Activated T-helper 2 cell treated with anti-CD3 and anti-CD28 coated beads, Interferon-gamma antibody, Interleukin-2, Interleukin-4, amounts not matched to agents 10 μg/mL and 5 μg/mL and 100 μg/mL, durations not matched to agents 14 hours and 24 hours and 36 hours (primary cell): ENCODE measurements at regions not wholly inside any gene's neighbourhood (a gene's known extent, or its start where the extent isn't known, plus 50 kb on each side); places are given as distances from the start of the nearest gene placed in this dataset.
"Not testable (repeated sequence)": the region's sequence is repeated elsewhere in the genome, so short reads cannot be mapped to it uniquely, and the experiment has no call there.

Experiments used
- DNase-seq: peaks from one replicate; pipeline ENCODE4 v3.0.0; 2021; ENCODE audit warnings: low spot score
- H3K27ac Mint-ChIP-seq: one replicate; pipeline ENCODE4 v1.8.0; 2021; ENCODE audit warnings: mixed read lengths
- H3K27me3 Mint-ChIP-seq: one replicate; pipeline ENCODE4 v1.8.0; 2021; ENCODE audit warnings: low read depth, mixed read lengths
- H3K36me3 Mint-ChIP-seq: one replicate; pipeline ENCODE4 v1.8.0; 2021; ENCODE audit warnings: low read depth, mixed read lengths
- H3K4me1 Mint-ChIP-seq: one replicate; pipeline ENCODE4 v1.8.0; 2021; ENCODE audit warnings: low read depth, mixed read lengths
- H3K4me3 Mint-ChIP-seq: one replicate; pipeline ENCODE4 v1.8.0; 2021; ENCODE audit warnings: low read depth, mild to moderate bottlenecking, moderate library complexity, mixed read lengths
- H3K9me3 Mint-ChIP-seq: one replicate; pipeline ENCODE4 v1.8.0; 2021; ENCODE audit warnings: mixed read lengths
- intact Hi-C: fragments of 100-400 bp; cut with micrococcal nuclease; formaldehyde crosslinking; loops from one replicate; pipeline ENCODE4 v1.15.1; 2023

DNA sequence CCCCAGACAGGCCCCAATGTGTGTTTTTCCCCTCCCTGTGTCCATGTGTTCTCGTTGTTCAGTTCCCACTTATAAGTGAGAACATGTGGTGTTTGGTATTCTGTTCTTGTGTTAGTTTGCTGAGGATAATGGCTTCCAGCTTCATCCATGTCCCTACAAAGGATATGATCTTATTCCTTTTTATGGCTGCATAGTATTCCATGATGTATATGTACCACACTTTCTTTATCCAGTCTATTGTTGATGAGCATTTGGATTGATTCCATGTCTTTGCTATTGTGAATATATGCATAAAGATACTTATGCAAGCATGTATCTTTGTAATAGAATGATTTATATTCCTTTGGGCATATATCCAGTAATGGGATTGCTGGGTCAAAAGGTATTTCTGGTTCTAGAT is 125.3 kb downstream of the GATA3 start:
- H3K4me3 Mint-ChIP-seq, H3K36me3 Mint-ChIP-seq, H3K27me3 Mint-ChIP-seq, H3K9me3 Mint-ChIP-seq, H3K27ac Mint-ChIP-seq, DNase-seq: not testable (repeated sequence)
- H3K4me1 Mint-ChIP-seq = peaks cover 15% of the 10 kb centered on the region
- intact Hi-C loops = loop anchor here (5.0 kb wide), 2 partner anchors 47 to 48 kb away; no protein-coding TSS in a partner anchor

DNA sequence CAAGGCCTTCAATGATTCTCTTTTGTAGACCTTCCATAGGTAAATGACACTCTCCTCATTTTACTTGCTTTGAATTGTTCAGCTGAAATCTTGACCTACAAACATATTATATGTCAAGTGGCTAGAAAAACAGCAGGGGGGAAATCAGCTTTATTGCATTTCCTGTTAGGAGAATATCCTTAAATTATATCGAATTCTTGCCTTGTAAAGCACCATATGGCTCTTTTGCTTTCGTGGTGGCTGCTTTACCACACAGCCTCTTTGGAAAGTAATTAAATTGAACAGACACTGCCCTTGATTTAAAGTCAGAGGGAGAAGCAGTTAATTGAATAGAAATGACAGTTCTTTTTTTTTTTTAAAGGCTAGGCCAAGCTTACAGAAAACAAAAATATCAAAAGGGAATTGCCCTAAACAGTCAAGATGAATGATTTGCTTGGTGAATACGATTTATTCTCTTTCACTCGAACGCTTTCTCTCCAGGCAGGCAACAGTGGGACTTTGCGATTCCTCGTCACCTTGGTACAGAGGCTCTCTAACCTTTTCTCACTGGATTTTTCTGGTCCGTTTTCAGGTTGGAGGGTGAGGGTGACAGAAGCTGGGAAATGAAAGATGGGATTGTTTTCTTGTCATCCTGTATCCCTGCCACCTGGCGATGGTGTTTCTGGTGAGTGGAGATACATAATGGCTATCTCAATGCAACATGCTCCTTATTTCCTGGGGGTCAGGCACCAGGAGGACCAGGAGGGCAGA is 126.0 kb downstream of the GATA3 start:
- no peak for DNase-seq
- peaks cover 8% of the 10 kb centered on the region for H3K9me3 Mint-ChIP-seq
- no peak overlapping the region for H3K27ac Mint-ChIP-seq
- H3K36me3 Mint-ChIP-seq = peaks cover 3% of the 10 kb centered on the region
- intact Hi-C loops = loop anchor here (5.0 kb wide), 2 partner anchors 47 to 48 kb away; no protein-coding TSS in a partner anchor
- H3K4me3 Mint-ChIP-seq = no peak overlapping the region
- H3K4me1 Mint-ChIP-seq = peaks cover 15% of the 10 kb centered on the region
- no peaks in the 10 kb centered on the region for H3K27me3 Mint-ChIP-seq

DNA sequence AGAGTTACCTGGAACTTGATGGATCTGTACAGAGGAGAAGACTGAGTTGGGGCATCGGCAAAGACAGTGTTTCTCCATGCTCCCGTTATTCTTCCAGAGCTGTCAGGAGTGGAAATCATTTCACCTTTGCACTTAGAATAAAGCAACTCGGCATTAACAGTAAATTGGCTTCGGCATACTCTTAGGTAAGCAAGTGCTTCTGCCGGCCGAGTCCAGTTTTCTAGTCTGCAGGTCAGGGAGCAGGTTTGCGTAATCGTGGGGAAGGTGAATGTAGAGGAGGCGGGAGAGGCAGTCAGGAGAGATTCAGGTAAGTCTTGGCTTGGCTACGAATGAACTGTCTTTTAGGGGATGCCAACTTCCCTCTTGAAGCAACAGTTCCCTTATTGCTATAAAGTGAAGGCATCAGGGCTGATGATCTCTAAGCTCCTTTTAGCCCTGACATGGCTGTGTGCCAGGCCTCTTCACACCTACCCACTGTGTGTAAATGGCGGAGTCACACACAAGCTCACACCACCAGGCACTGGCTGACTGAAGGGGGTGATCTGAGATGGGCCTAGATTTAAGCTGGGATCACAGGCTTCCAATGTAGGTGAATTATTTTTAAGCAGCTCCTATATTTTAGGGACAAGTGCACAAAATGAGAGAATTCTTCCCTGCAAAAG is 127.1 kb downstream of the GATA3 start:
- Mint-ChIP-seq H3K4me3 (no peak overlapping the region), H3K4me1 (peaks cover 15% of the 10 kb centered on the region), H3K9me3 (peaks cover 8% of the 10 kb centered on the region), H3K27me3 (no peaks in the 10 kb centered on the region), H3K27ac (no peak overlapping the region), H3K36me3 (peaks cover 3% of the 10 kb centered on the region)
- intact Hi-C loops = loop anchor here (5.0 kb wide), 2 partner anchors 46 to 49 kb away; no protein-coding TSS in a partner anchor
- no peak for DNase-seq

DNA sequence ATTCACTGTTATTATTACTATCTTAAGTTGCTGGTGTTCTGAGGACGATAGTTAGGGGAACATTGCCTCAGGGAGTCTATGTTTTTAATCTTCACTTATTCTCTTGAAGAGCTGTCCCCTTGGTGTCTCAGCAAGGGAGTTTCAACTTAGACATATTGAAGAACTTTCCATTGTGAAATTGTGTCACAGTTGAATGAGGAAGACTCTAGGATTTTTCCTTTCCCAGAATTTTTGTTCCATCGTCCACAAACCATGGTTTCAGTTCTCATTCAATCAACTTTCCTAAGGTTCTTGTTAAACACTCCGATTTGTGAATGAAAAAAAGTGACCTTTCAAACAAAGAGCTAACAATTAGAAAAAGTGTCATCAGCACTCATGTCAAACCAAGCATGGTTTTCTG is 128.3 kb downstream of the GATA3 start:
- H3K36me3 Mint-ChIP-seq = peaks cover under 1% of the 10 kb centered on the region
- no peaks in the 10 kb centered on the region for H3K27me3 Mint-ChIP-seq
- no peak for DNase-seq
- H3K4me1 Mint-ChIP-seq = peaks cover 15% of the 10 kb centered on the region
- H3K27ac Mint-ChIP-seq = no peak overlapping the region
- peaks cover 5% of the 10 kb centered on the region for H3K9me3 Mint-ChIP-seq
- intact Hi-C loops = loop anchor here (5.0 kb wide), 2 partner anchors 44 to 51 kb away; no protein-coding TSS in a partner anchor
- H3K4me3 Mint-ChIP-seq = no peak overlapping the region

DNA sequence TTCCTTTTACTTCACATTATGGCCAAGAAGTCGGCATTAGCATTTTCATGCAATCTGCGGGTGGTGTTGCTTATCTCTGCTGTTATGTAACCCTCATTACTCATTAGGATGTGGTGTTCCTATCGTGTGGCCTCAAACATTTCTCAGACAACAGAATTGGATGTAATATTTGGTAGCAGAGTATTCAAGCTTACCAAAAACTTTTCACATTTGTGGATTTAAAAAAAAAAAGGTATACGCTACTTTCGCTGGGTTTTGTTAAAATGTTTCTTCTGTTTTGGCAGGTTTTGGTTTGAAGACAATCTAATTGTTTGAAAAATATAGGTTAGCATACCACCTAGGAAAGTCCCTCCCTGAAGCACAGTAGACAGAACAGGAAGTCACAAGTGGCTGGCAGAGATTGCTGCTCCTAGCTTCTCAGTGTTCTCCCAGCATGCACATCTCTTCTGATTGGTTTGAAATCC is 128.8 kb downstream of the GATA3 start:
- Mint-ChIP-seq H3K4me3 (no peak overlapping the region), H3K36me3 (peaks cover 2% of the 10 kb centered on the region), H3K27me3 (no peaks in the 10 kb centered on the region), H3K4me1 (peaks cover 15% of the 10 kb centered on the region), H3K9me3 (peaks cover 8% of the 10 kb centered on the region), H3K27ac (no peak overlapping the region)
- no peak for DNase-seq
- intact Hi-C loops = loop anchor here (5.0 kb wide), 2 partner anchors 44 to 51 kb away; no protein-coding TSS in a partner anchor

DNA sequence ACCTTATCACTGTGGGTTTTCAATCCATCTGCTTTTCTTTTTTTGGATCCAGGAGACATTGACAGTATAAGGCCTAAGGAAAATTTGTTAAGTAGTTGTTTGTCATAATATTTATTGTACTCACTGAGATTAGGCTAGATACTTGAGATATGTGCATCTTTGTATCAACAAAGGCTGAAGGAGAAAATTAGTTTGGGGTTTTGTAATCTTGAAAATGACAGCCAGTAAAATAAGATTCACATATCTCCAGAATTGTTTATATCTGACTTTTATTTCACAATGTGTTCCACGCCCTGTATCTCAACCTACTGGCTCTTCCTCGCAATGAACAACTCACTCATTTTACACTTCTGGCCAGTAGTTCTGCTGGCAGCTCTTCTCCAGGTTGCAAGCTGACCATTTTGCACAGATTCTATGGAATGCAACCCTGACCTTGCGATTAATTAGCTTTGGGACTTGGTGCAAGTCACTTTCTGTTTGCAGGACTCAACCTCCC is 132.7 kb downstream of the GATA3 start:
- DNase-seq = no peak
- intact Hi-C loops = no loop called here
- no peaks in the 10 kb centered on the region for H3K27me3 Mint-ChIP-seq
- peaks cover 5% of the 10 kb centered on the region for H3K9me3 Mint-ChIP-seq
- no peak overlapping the region for H3K4me3 Mint-ChIP-seq
- H3K36me3 Mint-ChIP-seq = peaks cover 7% of the 10 kb centered on the region
- no peak overlapping the region for H3K27ac Mint-ChIP-seq
- H3K4me1 Mint-ChIP-seq = peaks cover 25% of the 10 kb centered on the region

DNA sequence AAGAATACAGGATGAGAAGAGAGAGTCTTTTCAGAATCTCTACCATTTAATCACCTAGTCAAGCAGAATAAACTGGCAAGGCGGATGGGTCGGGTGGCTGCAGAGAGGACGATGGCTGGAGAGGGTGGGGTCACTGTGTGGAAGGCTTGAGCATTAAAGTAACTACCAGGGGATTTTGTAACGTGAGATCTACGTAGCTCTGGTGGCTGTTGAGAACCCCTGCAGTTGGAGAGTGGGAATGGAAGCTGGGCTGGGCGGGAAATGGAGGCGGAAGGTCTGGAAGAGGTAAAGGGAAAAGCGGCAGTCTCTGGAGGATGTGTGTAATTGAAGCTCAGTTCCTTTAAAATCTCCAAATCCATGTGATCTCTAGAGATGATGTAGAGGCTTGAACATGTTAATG is 135.0 kb downstream of the GATA3 start:
- intact Hi-C loops = no loop called here
- no peak overlapping the region for H3K27ac Mint-ChIP-seq

DNA sequence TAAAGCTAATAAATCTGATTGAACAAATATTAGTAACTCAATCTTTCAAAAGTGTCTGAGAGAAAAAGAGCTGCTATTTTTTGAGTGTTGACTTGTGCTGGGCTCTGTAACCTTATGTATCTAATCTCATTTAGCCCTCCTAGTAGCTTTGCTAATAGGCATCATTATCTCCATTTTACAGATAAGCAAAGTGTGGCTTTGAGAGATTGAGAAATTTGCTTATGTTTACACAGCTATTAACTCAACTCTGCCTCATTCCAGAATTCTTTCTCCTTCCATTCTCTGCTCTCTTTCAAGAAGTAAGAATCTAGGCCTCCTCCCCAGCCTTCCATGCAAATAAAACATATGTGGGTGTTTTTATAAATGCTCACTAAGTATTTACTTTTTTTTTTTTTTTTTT is 137.8 kb downstream of the GATA3 start:
- H3K27ac Mint-ChIP-seq = no peak overlapping the region
- intact Hi-C loops = no loop called here
- H3K27me3 Mint-ChIP-seq = no peaks in the 10 kb centered on the region

More for the DNA sequence above, 135.0 kb downstream of the GATA3 start:
- Mint-ChIP-seq H3K36me3 (peaks cover 7% of the 10 kb centered on the region), H3K27me3 (no peaks in the 10 kb centered on the region), H3K9me3 (peaks cover 5% of the 10 kb centered on the region), H3K4me3 (no peak overlapping the region), H3K4me1 (peaks cover 10% of the 10 kb centered on the region)
- no peak for DNase-seq

DNA sequence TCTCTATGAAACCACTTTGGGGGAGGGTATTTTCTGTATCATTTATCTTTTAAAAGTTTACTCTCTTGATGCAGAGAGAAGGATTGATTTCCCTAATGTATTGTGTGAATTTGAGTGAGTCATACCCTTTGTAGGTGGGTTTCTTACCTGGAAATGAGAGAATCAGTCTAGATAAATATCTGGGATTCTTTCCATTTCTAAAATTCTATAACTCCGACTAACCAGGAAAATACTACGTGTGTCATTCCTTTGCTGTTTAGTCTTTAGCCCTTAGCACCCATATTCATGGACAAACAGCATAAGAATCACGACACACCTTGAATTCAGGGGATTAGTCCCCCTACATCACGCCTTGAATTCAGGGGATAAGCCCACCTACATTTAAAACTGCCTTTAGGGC is 139.1 kb downstream of the GATA3 start:
- no peak overlapping the region for H3K27ac Mint-ChIP-seq
- DNase-seq = no peak
- H3K9me3 Mint-ChIP-seq = no peaks in the 10 kb centered on the region
- peaks cover 4% of the 10 kb centered on the region for H3K36me3 Mint-ChIP-seq
- H3K4me3 Mint-ChIP-seq = no peak overlapping the region
- H3K4me1 Mint-ChIP-seq = peaks cover 12% of the 10 kb centered on the region
- intact Hi-C loops = no loop called here
- no peaks in the 10 kb centered on the region for H3K27me3 Mint-ChIP-seq

More for the DNA sequence above, 137.8 kb downstream of the GATA3 start:
- Mint-ChIP-seq H3K4me1 (peaks cover 12% of the 10 kb centered on the region), H3K36me3 (peaks cover 7% of the 10 kb centered on the region), H3K9me3 (peaks cover 5% of the 10 kb centered on the region), H3K4me3 (no peak overlapping the region)
- no peak for DNase-seq

DNA sequence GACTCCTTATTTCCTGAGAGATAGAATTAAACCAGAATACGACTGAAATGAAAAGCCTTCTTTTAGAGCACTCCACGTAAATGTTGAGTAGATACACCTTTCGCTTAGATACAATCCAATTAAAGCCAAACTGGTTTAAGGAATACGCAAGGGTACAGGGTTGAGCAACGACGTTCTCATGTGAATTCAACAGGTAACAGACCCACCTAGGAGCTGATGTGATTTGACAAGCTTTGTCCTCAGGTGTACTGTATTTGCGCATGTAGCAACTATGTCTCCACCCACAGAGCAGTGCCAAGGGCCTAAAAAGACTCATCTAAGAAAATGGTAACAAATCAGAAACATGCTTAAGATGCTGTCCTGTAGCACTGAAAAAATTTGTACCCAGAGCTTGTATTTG is 139.6 kb downstream of the GATA3 start:
- Mint-ChIP-seq H3K27ac (no peak overlapping the region), H3K27me3 (no peaks in the 10 kb centered on the region), H3K36me3 (peaks cover 4% of the 10 kb centered on the region), H3K4me3 (no peak overlapping the region), H3K4me1 (peaks cover 9% of the 10 kb centered on the region), H3K9me3 (no peaks in the 10 kb centered on the region)
- no peak for DNase-seq
- intact Hi-C loops = no loop called here

DNA sequence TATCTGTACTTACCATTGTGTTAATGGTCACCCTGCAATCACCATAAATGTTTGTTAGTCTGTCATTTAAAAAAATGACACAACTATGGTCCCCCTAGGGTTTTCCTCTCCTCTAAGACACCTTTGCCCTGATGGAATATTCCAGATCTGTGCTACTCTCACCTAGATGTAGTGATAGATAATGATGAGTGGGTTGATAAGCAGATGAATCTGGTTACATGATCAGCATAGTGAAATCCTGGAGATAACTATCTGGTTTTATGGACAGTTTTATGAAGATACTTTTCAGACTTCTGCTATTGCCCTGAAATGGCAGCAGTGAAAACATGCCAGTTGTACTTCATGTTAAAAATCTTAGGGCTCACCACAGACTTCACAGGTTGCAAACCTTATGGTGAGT is 152.4 kb downstream of the GATA3 start:
- intact Hi-C loops = no loop called here
- no peak overlapping the region for H3K27ac Mint-ChIP-seq
- no peak overlapping the region for H3K4me3 Mint-ChIP-seq
- H3K9me3 Mint-ChIP-seq = peaks cover 3% of the 10 kb centered on the region
- H3K27me3 Mint-ChIP-seq = peaks cover 2% of the 10 kb centered on the region
- peaks cover 14% of the 10 kb centered on the region for H3K36me3 Mint-ChIP-seq
- peaks cover 10% of the 10 kb centered on the region for H3K4me1 Mint-ChIP-seq
- DNase-seq = no peak

DNA sequence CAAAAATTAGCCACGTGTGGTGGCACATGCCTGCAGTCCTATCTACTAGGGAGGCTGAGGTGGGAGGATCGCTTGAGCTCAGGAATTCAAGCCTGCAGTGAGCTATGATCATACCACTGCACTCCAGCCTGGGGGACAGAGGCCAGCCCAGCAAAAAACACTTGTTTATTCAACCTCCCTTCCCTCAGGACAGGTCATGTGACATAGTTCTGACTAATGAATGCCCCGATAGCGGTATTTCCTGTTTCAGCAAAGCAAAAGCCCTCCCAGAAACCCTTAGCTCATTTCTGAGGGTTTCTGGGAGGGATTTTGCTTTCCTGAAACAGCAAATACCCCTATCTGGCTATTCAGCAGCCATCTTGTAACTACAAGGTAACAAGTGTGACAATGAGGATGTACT is 157.1 kb downstream of the GATA3 start:
- Mint-ChIP-seq H3K9me3 (peaks cover 9% of the 10 kb centered on the region), H3K27ac (no peak overlapping the region), H3K4me1 (peaks cover 34% of the 10 kb centered on the region), H3K4me3 (no peak overlapping the region), H3K36me3 (peaks cover 13% of the 10 kb centered on the region), H3K27me3 (no peaks in the 10 kb centered on the region)
- DNase-seq = no peak
- intact Hi-C loops = no loop called here

DNA sequence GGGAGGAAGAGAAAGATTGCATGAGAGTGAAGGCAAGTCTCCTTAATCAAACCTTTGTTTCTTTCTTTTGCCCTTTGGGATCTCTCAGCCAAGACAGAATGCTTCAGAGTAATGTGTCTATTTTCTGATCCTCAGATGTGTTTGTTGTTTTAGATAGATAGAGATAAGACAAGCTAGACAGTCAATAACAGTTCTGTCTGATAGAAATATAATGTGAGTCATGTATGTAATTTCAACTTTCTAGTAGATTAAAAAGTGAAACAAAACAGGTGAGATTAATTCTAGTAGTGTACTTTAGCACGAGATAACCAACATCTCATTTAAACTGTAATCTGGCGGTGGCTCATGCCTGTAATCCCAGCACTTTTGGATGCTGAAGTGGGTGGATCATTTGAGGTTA is 159.2 kb downstream of the GATA3 start:
- Mint-ChIP-seq H3K4me1 (peaks cover 32% of the 10 kb centered on the region), H3K27me3 (no peaks in the 10 kb centered on the region), H3K9me3 (peaks cover 14% of the 10 kb centered on the region), H3K36me3 (peaks cover 16% of the 10 kb centered on the region), H3K4me3 (no peak overlapping the region), H3K27ac (no peak overlapping the region)
- intact Hi-C loops = no loop called here
- no peak for DNase-seq
